Left lung (tissue), 4 donors: ENCODE measurements at regions not wholly inside any gene's neighbourhood (a gene's known extent, or its start where the extent isn't known, plus 50 kb on each side); places are given as distances from the start of the nearest gene placed in this dataset.

Experiments
- ATAC-seq: fragments of 200-7000 bp; cut with Tn5 transposase; one replicate; pipeline ENCODE4 v1.9.1; 2020; ENCODE audit warnings: moderate library complexity
- DNase-seq, 4 donors: peaks; one replicate each; pipeline ENCODE4 v3.0.0-alpha.2; 2013 to 2020
- H3K27ac ChIP-seq, 2 donors: fragments of 200-600 bp; sonication (generic) in 1 of 2; one replicate each; pipeline versions ENCODE4 v1.5.0 to v1.8.0; 2020 to 2021
- H3K27me3 ChIP-seq, 2 donors: fragments of 200-600 bp; sonication (generic) in 1 of 2; one replicate each; pipeline versions ENCODE4 v1.5.0 to v1.8.0; 2020 to 2021
- H3K36me3 ChIP-seq, 2 donors: fragments of 200-600 bp; sonication (generic) in 1 of 2; one replicate each; pipeline versions ENCODE4 v1.5.0 to v1.8.0; 2020 to 2021
- H3K4me1 ChIP-seq, 2 donors: fragments of 200-600 bp; one replicate each; pipeline ENCODE4 v1.8.0; 2021
- H3K4me3 ChIP-seq, 2 donors: fragments of 200-600 bp; sonication (generic) in 1 of 2; one replicate each; pipeline versions ENCODE4 v1.5.0 to v1.8.0; 2020 to 2021; ENCODE audit warnings: mild to moderate bottlenecking in 1 of 2
- H3K9me3 ChIP-seq, 2 donors: fragments of 200-600 bp; sonication (generic) in 1 of 2; one replicate each; pipeline versions ENCODE4 v1.5.0 to v1.8.0; 2020 to 2021
- CTCF ChIP-seq, 2 donors: fragments of 200-600 bp; sonication (generic) in 1 of 2; IDR thresholded peaks; one replicate each; pipeline versions ENCODE4 v1.5.0 to v1.8.0; 2021; ENCODE audit warnings: antibody characterized with exemption in 2 of 2
- intact Hi-C, 2 donors: fragments of 100-400 bp; cut with DNase I; formaldehyde crosslinking; loops; one replicate each; pipeline versions ENCODE4 v1.11.2 to v1.14.2; 2022
- donor health status: DM: no; HTN: yes; CAD: no.
- donor health status: DM: no; HTN: no; CAD: no.

GRCh38 chr6:154617175-154617574, 106.7 kb upstream of the CNKSR3 start:
- H3K4me1 ChIP-seq, result no peaks in the 10 kb centered on the region
- ATAC-seq (no peak), DNase-seq (no peak)
- no peaks in the 10 kb centered on the region for H3K27me3 ChIP-seq
- H3K4me3 ChIP-seq, result no peak overlapping the region
- no peak for TF ChIP-seq CTCF (IDR thresholded peaks at IDR 0.05)
- no peak overlapping the region for H3K27ac ChIP-seq
- intact Hi-C loops, result no loop called here
- no peaks in the 10 kb centered on the region for H3K36me3 ChIP-seq
- no peaks in the 10 kb centered on the region for H3K9me3 ChIP-seq

GRCh38 chr6:154619146-154619545, 108.7 kb upstream of the CNKSR3 start:
- no peak for DNase-seq
- Histone ChIP-seq H3K4me1 (no peaks in the 10 kb centered on the region), H3K9me3 (no peaks in the 10 kb centered on the region), H3K4me3 (no peak overlapping the region), H3K27ac (no peak overlapping the region), H3K27me3 (no peaks in the 10 kb centered on the region), H3K36me3 (no peaks in the 10 kb centered on the region)
- no peak for TF ChIP-seq CTCF (IDR thresholded peaks at IDR 0.05)
- no peak for ATAC-seq
- intact Hi-C loops, result no loop called here

GRCh38 chr6:154621686-154622085, 111.2 kb upstream of the CNKSR3 start:
- Histone ChIP-seq H3K27me3 (no peaks in the 10 kb centered on the region), H3K9me3 (no peaks in the 10 kb centered on the region), H3K36me3 (no peaks in the 10 kb centered on the region), H3K4me3 (no peak overlapping the region), H3K27ac (no peak overlapping the region), H3K4me1 (no peaks in the 10 kb centered on the region)
- intact Hi-C loops, result no loop called here
- ATAC-seq (no peak), DNase-seq (no peak)
- no peak for TF ChIP-seq CTCF (IDR thresholded peaks at IDR 0.05)

- no peaks in the 10 kb centered on the region for H3K36me3 ChIP-seq
Observed at GRCh38 chr6:154622618-154623336, 110.4 kb upstream of the SCAF8 start.

GRCh38 chr6:154623391-154623790, 109.8 kb upstream of the SCAF8 start:
- ATAC-seq, result no peak
- DNase-seq, result no peak
- no peaks in the 10 kb centered on the region for H3K36me3 ChIP-seq

More at GRCh38 chr6:154622618-154623336, 110.4 kb upstream of the SCAF8 start:
- intact Hi-C loops, result no loop called here
- Histone ChIP-seq H3K9me3 (no peaks in the 10 kb centered on the region), H3K4me1 (no peaks in the 10 kb centered on the region), H3K27me3 (no peaks in the 10 kb centered on the region), H3K27ac (no peak overlapping the region), H3K4me3 (no peak overlapping the region)
- TF ChIP-seq CTCF (IDR thresholded peaks at IDR 0.05), result no peak
- no peak for ATAC-seq
- no peak for DNase-seq

More at GRCh38 chr6:154623391-154623790, 109.8 kb upstream of the SCAF8 start:
- H3K27me3 ChIP-seq, result no peaks in the 10 kb centered on the region
- no peaks in the 10 kb centered on the region for H3K4me1 ChIP-seq
- no peaks in the 10 kb centered on the region for H3K9me3 ChIP-seq
- intact Hi-C loops, result no loop called here
- H3K4me3 ChIP-seq, result no peak overlapping the region
- H3K27ac ChIP-seq, result no peak overlapping the region
- no peak for TF ChIP-seq CTCF (IDR thresholded peaks at IDR 0.05)
